Esophagus squamous epithelium (tissue), 5 donors: ENCODE measurements at regions not wholly inside any gene's neighbourhood (a gene's known extent, or its start where the extent isn't known, plus 50 kb on each side); places are given as distances from the start of the nearest gene placed in this dataset.

Experiments used
- DNase-seq: peaks from one replicate; lab custom pipeline; 2025; lab: John Stamatoyannopoulos, UW
- H3K27ac ChIP-seq, 4 donors: fragments of 200-600 bp; sonication (generic); one replicate each; pipeline ENCODE4 v1.5.1; 2016 to 2019; ENCODE audit warnings: mild to moderate bottlenecking in 1 of 4
- H3K27me3 ChIP-seq, 4 donors: fragments of 200-600 bp; sonication (generic); 1 replicate in 3 of 4; 2 replicates in 1 of 4; pipeline versions ENCODE4 v1.5.1 to v1.6.0; 2017 to 2021; ENCODE audit warnings: antibody characterized with exemption in 1 of 4
- H3K36me3 ChIP-seq, 3 donors: fragments of 200-600 bp; sonication (generic); one replicate each; pipeline ENCODE4 v1.5.1; 2016 to 2019
- H3K4me1 ChIP-seq, 3 donors: fragments of 200-600 bp; sonication (generic); one replicate each; pipeline ENCODE4 v1.5.1; 2017 to 2019
- H3K4me3 ChIP-seq, 4 donors: fragments of 200-600 bp; sonication (generic); 1 replicate in 3 of 4; 2 replicates in 1 of 4; pipeline ENCODE4 v1.5.1; 2016 to 2019; ENCODE audit warnings: mild to moderate bottlenecking in 2 of 4, moderate library complexity in 1 of 4
- H3K9me3 ChIP-seq, 3 donors: fragments of 200-600 bp; sonication (generic); one replicate each; pipeline ENCODE4 v1.5.1; 2016 to 2019
- CTCF ChIP-seq, 6 experiments: fragments of 450-650 bp in 4 of 6; fragments of 200-600 bp in 2 of 6; sonication (generic) in 2 of 6; IDR thresholded peaks; one replicate each; pipeline ENCODE4 v1.5.1; 2016 to 2019; ENCODE audit warnings: antibody characterized with exemption in 6 of 6, mild to moderate bottlenecking in 4 of 6, moderate library complexity in 4 of 6
- POLR2A ChIP-seq, 4 donors: fragments of 450-650 bp; IDR thresholded peaks; one replicate each; pipeline ENCODE4 v1.6.1; 2017; ENCODE audit warnings: antibody characterized with exemption in 4 of 4, mild to moderate bottlenecking in 4 of 4, moderate library complexity in 3 of 4
- WGBS, 2 donors: methylation state at CpG; one replicate each; pipeline ENCODE4 v1.1.5; 2018; 5-methylcytosine and 5-hydroxymethylcytosine counted together
- intact Hi-C: fragments of 100-400 bp; cut with DNase I; formaldehyde crosslinking; loops from one replicate; pipeline ENCODE4 v1.15.0; 2022
- donor health status: DM: yes; HTN: yes; CAD: no.

DNA sequence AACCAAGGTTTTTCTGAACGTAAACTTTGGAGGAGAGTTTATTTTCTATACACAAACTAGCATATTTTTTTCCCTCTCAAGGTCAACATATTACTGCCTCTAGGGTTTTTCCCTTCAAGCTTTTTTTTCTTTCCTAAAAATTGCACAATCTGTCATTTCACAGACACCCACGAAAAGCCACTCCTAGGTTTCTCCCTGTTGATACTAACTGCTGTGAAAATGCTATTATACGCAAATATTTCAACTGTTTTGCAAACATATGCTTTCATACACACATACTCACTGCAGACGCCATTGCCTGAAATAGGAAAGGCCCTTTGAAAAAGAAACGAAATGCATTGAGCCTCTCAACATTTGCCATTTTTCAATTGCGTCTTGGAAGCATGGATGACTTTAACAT is 333.0 kb downstream of the CD83 start:
- H3K4me3 ChIP-seq = no peak overlapping the region
- no peak overlapping the region for H3K27ac ChIP-seq
- TF ChIP-seq POLR2A (IDR thresholded peaks at IDR 0.05) = no peak
- TF ChIP-seq CTCF (IDR thresholded peaks at IDR 0.05) = no peak
- WGBS, 2 donors = 72 to 74% methylated on average over 6 of the region's 6 CpGs
- no peaks in the 10 kb centered on the region for H3K9me3 ChIP-seq
- no peaks in the 10 kb centered on the region for H3K27me3 ChIP-seq
- DNase-seq = no peak
- peaks cover 0 to 12% (median 0%) of the 10 kb centered on the region in 3 donors for H3K4me1 ChIP-seq
- no peaks in the 10 kb centered on the region for H3K36me3 ChIP-seq
- intact Hi-C loops = no loop called here

GRCh38 chr6:14451594-14452374 is 334.2 kb downstream of the CD83 start:
- 91 to 92% methylated on average over 9 of the region's 9 CpGs for WGBS, 2 donors

DNA sequence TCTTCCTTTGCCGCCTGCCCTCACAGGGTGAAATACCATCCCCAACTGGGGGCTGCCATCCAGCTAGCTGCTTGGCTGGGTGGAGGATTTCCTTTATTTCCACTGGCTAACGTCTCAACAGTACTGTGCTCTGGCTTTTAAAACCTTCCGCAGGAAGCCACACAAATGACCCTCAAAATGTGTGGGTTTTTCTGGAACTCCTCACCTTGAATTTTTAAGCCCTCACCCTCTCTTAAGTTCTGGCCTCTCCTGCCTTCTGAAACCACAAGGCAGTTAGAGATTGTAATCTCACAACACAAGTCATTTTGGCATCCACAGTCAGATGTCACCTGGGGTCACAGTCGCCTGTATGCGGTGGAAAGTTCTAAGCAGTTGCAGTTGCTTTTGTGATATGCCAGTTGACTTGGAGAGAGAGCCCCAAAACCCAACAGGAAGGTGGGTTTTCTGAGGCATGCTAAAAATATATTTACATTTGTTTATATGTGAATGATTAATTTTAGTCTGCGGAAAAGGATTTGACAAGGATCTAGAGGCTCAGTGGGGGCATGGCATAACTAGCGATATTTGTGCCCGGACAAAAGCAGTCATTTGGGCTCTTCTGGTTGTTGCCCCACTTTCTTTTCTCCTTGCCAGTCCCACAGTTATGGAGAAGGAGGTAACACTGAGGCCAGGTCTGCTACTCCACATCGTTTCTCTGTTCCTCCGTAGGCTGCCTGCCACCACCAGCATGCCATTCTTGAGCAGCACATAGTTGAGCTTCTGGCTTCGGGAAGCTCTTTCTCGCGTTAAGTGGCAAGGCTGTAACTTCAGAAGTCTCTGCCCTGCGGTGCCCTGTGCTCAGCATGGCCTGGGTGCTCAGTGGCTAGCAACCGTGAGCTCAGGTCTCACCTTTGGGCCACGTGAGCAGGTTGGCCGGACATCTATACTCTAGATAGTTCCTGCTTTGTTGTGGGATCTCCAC is 335.3 kb downstream of the CD83 start:
- no peak overlapping the region for H3K4me3 ChIP-seq
- intact Hi-C loops = no loop called here
- no peak for TF ChIP-seq CTCF (IDR thresholded peaks at IDR 0.05)
- 72 to 81% methylated on average over 13 to 17 of the region's 17 CpGs for WGBS, 2 donors
- no peaks in the 10 kb centered on the region for H3K9me3 ChIP-seq
- no peak for DNase-seq
- no peaks in the 10 kb centered on the region for H3K27me3 ChIP-seq
- H3K36me3 ChIP-seq = no peaks in the 10 kb centered on the region
- no peak overlapping the region for H3K27ac ChIP-seq
- peaks cover 0 to 12% (median 0%) of the 10 kb centered on the region in 3 donors for H3K4me1 ChIP-seq

More at GRCh38 chr6:14451594-14452374, 334.2 kb downstream of the CD83 start:
- peaks cover 0 to 12% (median 0%) of the 10 kb centered on the region in 3 donors for H3K4me1 ChIP-seq
- no peaks in the 10 kb centered on the region for H3K9me3 ChIP-seq
- DNase-seq = no peak
- H3K4me3 ChIP-seq = no peak overlapping the region
- H3K27me3 ChIP-seq = no peaks in the 10 kb centered on the region
- TF ChIP-seq POLR2A (IDR thresholded peaks at IDR 0.05) (no peak), CTCF (IDR thresholded peaks at IDR 0.05) (no peak)
- intact Hi-C loops = no loop called here
- H3K27ac ChIP-seq = no peak overlapping the region
- H3K36me3 ChIP-seq = no peaks in the 10 kb centered on the region

DNA sequence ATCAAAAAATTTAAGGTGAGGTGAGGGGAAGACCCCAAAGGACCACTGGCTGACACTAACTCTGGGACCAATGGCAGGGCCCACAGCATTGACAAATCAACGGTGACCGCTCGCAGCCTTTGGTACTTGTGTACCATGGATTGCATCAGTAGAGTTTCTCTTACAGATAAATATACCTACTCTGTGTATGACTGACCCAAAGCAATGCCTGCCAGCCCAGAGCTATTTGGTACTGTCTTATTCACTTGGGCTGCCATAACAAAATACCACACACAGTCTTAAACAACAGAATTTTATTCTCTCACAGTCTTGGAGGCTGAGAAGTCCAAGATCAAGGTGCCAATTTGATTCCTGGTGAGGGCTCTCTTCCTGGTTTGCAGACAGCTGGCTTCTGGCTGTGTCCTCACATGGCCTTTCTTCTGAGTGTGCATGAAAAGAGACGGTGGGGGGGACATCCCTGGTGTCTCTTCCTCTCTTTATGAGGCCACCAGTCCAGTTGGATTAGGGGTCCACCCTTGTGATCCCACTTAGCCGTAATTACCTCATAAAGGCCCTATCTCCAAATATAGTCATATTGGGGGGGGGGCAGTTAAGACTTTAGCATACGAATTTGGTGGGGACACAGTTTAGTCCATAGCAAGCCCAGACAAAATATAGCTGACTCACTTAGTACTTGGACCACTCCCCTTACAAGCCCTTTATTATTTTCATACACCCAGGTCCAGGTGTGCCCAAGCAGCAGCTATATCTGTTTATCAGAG is 336.3 kb downstream of the CD83 start:
- WGBS, 2 donors = 79 to 88% methylated on average over 6 of the region's 6 CpGs
- no peak for TF ChIP-seq POLR2A (IDR thresholded peaks at IDR 0.05)
- no peak for TF ChIP-seq CTCF (IDR thresholded peaks at IDR 0.05)
- no peak for DNase-seq
- Histone ChIP-seq H3K9me3 (no peaks in the 10 kb centered on the region), H3K27me3 (no peaks in the 10 kb centered on the region), H3K27ac (no peak overlapping the region), H3K4me1 (peaks cover 0 to 19% (median 0%) of the 10 kb centered on the region in 3 donors), H3K4me3 (no peak overlapping the region), H3K36me3 (no peaks in the 10 kb centered on the region)
- intact Hi-C loops = no loop called here
